Mononuclear cell (primary cell): ENCODE measurements at regions not wholly inside any gene's neighbourhood (a gene's known extent, or its start where the extent isn't known, plus 50 kb on each side); places are given as distances from the start of the nearest gene placed in this dataset.

Source experiments
- H3K27me3 ChIP-seq: 2 replicates; pipeline ENCODE4 v1.6.0; 2011; ENCODE audit warnings: low read length, control low read depth; ENCODE audit not compliant: insufficient read depth
- H3K4me1 ChIP-seq: 2 replicates; pipeline ENCODE4 v1.5.1; 2011; ENCODE audit warnings: mild to moderate bottlenecking, low read length, control low read depth; ENCODE audit not compliant: insufficient read depth
- H3K4me3 ChIP-seq: 2 replicates; pipeline ENCODE4 v1.5.1; 2011; ENCODE audit warnings: mild to moderate bottlenecking, low read length, moderate library complexity
- H3K9me3 ChIP-seq: 2 replicates; pipeline ENCODE4 v1.5.1; 2011; ENCODE audit warnings: low read depth, mild to moderate bottlenecking, control low read depth, low read length

DNA sequence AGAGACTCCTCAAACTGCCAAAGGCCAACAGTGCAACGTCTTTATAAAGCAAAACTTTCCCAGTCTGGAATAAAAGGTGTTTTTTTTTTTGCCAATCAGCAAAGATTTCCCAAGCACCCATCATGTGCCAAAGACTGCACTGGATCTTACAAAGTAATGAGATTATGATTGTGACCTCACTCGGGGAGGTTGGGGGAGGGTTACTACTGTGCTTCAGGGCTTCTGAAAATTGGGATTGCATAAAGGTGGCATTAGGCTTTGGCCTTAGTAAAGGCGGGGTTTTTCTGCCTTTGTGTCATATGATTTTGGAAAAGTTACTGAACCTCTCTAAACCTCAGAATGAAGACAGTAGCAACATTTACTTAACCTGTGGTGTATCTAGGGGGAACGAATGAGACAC is 233.8 kb downstream of the DACT1 start:
- H3K4me3 ChIP-seq: no peak overlapping the region
- H3K4me1 ChIP-seq: no peaks in the 10 kb centered on the region
- no peaks in the 10 kb centered on the region for H3K27me3 ChIP-seq
- no peaks in the 10 kb centered on the region for H3K9me3 ChIP-seq

- Histone ChIP-seq H3K4me3 (no peak overlapping the region), H3K27me3 (no peaks in the 10 kb centered on the region), H3K9me3 (no peaks in the 10 kb centered on the region), H3K4me1 (no peaks in the 10 kb centered on the region)
Observed at GRCh38 chr14:58872061-58872460, 234.3 kb downstream of the DACT1 start.

DNA sequence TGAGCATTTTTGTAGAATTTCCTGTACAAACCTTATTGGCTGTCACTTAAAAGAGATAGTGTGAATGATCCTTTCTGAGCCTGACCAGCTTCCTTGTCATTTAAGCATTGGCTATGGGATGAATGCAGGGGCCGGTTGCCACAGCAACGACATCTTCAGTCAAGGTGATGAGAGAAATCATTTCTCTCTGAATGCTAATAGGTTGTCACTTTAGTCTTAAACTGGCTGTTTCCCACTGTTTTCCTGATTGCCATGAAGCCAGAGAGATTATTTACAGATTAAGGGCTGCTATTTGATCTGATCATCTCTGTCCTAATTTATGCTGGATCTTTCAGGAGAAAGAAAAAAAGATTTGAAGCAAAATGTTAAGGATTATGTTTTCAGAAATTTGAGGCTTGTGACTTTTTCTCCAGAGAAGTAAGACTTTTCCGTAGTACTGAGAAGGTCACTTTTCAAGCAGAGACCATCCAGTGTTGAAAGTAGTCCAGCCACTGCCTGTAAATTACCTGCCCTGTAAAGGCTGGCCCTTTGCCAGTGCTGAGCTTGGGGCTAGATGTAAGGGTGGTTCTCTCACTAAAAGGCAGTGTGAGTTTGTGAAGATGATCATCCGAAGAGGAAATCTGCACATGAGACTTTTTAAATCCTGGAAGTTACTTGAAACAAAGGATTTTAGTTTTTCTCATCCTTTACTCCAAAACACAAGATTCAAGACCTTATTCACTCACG is 235.6 kb downstream of the DACT1 start:
- H3K4me1 ChIP-seq: no peaks in the 10 kb centered on the region
- no peaks in the 10 kb centered on the region for H3K27me3 ChIP-seq
- no peaks in the 10 kb centered on the region for H3K9me3 ChIP-seq
- H3K4me3 ChIP-seq: no peak overlapping the region

DNA sequence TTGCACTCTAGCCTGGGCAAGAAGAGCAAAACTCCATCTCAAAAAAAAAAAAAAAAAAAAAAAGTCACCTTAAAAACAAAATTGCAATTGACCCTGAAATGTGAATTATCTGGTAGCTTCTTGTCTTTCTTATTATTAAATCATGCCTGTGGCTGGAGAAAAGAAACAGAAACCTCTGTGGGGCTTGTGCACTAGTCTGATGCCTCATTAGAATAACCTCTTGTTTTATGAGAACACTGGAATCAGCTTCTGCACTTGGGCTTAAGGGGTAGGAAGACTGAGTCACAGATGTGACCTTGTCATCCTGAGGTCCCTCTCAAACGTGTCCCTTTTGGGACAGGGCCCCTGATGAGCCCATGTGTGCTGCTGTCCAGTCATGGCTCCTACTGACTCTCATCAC is 237.9 kb downstream of the DACT1 start:
- Histone ChIP-seq H3K4me1 (no peaks in the 10 kb centered on the region), H3K9me3 (no peaks in the 10 kb centered on the region), H3K4me3 (no peak overlapping the region), H3K27me3 (no peaks in the 10 kb centered on the region)

DNA sequence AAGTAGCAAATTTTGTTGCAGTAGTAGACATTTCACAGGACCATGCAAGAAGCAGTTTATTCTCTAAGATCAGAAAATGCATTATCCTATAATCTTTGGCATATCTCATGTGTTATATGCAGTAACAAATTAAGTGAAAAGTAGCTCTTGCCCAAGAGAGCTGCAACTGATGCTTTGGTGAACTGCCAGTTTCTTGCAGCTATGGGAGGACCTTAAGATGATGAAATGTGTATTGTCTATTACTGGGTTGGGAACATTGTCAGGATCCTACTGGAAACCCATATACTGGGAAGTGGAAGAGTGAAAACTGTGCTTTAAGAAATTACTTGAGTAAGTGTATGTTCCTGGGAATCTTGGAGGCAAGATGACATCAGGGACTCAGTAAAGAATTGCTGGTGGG is 238.8 kb downstream of the DACT1 start:
- H3K4me1 ChIP-seq: no peaks in the 10 kb centered on the region
- H3K4me3 ChIP-seq: no peak overlapping the region
- no peaks in the 10 kb centered on the region for H3K27me3 ChIP-seq
- no peaks in the 10 kb centered on the region for H3K9me3 ChIP-seq

GRCh38 chr14:58878439-58879139 is 240.8 kb downstream of the DACT1 start:
- Histone ChIP-seq H3K27me3 (no peaks in the 10 kb centered on the region), H3K4me3 (no peak overlapping the region), H3K4me1 (no peaks in the 10 kb centered on the region), H3K9me3 (no peaks in the 10 kb centered on the region)

GRCh38 chr14:58881433-58881832 is 243.7 kb downstream of the DACT1 start:
- no peaks in the 10 kb centered on the region for H3K4me1 ChIP-seq

DNA sequence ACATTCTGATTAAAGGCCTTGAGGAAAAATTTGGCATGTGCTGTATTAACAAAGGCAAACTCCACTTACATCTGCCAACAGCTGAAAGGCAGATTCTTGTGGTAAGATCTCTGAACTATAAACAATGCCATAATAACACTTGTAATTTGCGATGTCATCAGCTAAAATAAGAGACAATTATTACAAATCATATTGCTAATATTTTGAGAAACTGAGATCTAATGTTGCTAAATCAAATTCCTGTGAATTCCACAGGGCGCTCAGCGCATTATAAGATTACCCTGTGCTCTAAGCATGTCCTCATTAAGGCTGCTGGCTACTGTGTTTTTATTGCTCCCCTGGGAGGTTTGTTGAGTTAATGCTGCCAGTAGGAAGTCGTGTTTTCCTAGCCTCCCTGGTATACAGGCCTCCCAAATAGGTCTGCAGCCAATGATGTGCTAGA is 244.8 kb downstream of the DACT1 start:
- H3K27me3 ChIP-seq: no peaks in the 10 kb centered on the region
- H3K4me3 ChIP-seq: no peak overlapping the region
- H3K4me1 ChIP-seq: no peaks in the 10 kb centered on the region
- no peaks in the 10 kb centered on the region for H3K9me3 ChIP-seq

More at GRCh38 chr14:58881433-58881832, 243.7 kb downstream of the DACT1 start:
- H3K4me3 ChIP-seq: no peak overlapping the region
- H3K9me3 ChIP-seq: no peaks in the 10 kb centered on the region
- H3K27me3 ChIP-seq: no peaks in the 10 kb centered on the region

DNA sequence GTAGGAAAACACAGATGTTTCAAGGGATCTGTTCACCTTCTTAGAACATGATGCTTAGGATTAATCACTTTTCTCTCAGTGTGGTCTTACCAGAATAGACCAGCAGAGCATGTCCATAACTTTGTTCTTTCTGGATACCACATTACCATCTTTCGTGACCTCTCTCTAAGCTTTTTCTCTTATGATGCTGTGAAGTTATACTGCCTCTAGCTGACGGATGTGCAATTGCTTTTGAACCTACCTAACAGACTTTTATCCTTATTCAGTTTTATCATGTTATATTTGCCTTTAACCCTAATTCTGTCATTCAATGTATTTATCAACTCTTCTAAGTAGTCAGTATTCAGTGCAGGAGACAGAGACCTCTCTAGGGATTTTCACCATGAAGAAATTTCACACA is 246.7 kb downstream of the DACT1 start:
- Histone ChIP-seq H3K4me3 (no peak overlapping the region), H3K9me3 (no peaks in the 10 kb centered on the region), H3K4me1 (no peaks in the 10 kb centered on the region), H3K27me3 (no peaks in the 10 kb centered on the region)

- no peak overlapping the region for H3K4me3 ChIP-seq
- no peaks in the 10 kb centered on the region for H3K27me3 ChIP-seq
- H3K9me3 ChIP-seq: no peaks in the 10 kb centered on the region
- H3K4me1 ChIP-seq: no peaks in the 10 kb centered on the region
Observed at GRCh38 chr14:58887931-58888330, 250.2 kb downstream of the DACT1 start.

DNA sequence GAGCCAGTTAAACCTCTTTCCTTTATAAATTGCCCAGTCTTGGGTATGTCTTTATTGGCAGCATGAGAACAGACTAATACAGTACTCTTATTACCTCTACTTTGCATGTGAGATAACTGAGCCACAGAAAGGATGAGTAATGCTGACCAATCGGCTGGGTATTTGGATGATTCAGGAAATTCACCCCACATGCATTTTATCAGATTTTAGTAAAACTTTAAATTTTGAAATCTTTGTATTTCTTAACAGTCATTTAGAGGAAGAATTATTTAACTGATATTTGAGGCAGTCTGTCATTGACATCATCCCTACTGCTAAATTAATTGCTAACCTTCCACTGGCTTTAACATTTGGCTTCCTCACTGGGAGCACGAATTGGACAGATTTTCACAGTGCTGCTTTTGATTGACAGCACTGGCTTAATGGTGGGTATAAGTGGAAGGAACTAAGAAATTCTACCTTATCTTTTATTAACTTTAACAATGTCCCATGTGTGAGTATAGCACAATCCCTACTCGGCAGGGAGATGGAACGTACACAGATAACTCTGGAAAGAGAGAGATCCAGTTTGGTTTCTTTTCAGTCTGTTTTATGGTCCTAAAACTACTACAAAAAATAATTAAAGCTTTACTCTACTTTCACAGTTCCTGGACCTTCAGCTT is 261.0 kb downstream of the DACT1 start:
- no peaks in the 10 kb centered on the region for H3K4me1 ChIP-seq
- H3K9me3 ChIP-seq: no peaks in the 10 kb centered on the region
- H3K4me3 ChIP-seq: no peak overlapping the region
- no peaks in the 10 kb centered on the region for H3K27me3 ChIP-seq

GRCh38 chr14:58899317-58899713 is 261.6 kb downstream of the DACT1 start:
- Histone ChIP-seq H3K27me3 (no peaks in the 10 kb centered on the region), H3K4me3 (no peak overlapping the region), H3K9me3 (no peaks in the 10 kb centered on the region), H3K4me1 (no peaks in the 10 kb centered on the region)

- H3K4me3 ChIP-seq: no peak overlapping the region
- H3K27me3 ChIP-seq: no peaks in the 10 kb centered on the region
- H3K4me1 ChIP-seq: no peaks in the 10 kb centered on the region
- H3K9me3 ChIP-seq: no peaks in the 10 kb centered on the region
Observed at GRCh38 chr14:58901826-58902225, 264.1 kb downstream of the DACT1 start.

GRCh38 chr14:58904776-58905175 is 267.0 kb downstream of the DACT1 start:
- Histone ChIP-seq H3K9me3 (no peaks in the 10 kb centered on the region), H3K27me3 (no peaks in the 10 kb centered on the region), H3K4me3 (no peak overlapping the region), H3K4me1 (no peaks in the 10 kb centered on the region)

DNA sequence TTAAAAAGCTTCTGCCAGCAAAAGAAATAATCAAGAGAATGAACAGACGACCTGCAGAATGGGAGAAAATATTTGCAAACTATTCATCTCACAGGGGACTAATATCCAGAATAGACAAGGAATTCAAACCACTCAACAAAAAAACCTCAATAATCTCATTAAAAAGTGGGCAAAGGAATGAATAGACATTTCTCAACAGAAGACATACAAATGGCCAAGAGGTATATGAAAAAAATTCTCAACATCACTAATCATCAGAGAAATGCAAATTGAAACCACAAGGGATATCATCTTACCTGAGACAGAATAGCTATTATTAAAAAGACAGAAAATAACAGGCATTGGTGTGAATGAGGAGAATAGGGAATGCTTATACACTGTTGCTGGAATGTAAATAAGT is 270.0 kb downstream of the DACT1 start:
- H3K4me3 ChIP-seq: no peak overlapping the region
- no peaks in the 10 kb centered on the region for H3K4me1 ChIP-seq
- no peaks in the 10 kb centered on the region for H3K27me3 ChIP-seq
- no peaks in the 10 kb centered on the region for H3K9me3 ChIP-seq
